ENCODE measurements at regions not wholly inside any gene's neighbourhood (a gene's known extent, or its start where the extent isn't known, plus 50 kb on each side); places are given as distances from the start of the nearest gene placed in this dataset.

- no peak for DNase-seq (ENCODE audit: low spot score)
Observed at GRCh38 chr2:125042727-125043126, 1017.6 kb downstream of the CNTNAP5 start.

GRCh38 chr2:125070726-125071505 is 1045.8 kb downstream of the CNTNAP5 start:
- DNase-seq (ENCODE audit: low spot score) = no peak

- DNase-seq (ENCODE audit: low spot score) = no peak
Observed at GRCh38 chr2:125073440-125073839, 1048.4 kb downstream of the CNTNAP5 start.

GRCh38 chr2:125085904-125086303 is 1060.8 kb downstream of the CNTNAP5 start:
- no peak for DNase-seq (ENCODE audit: low spot score)

GRCh38 chr2:125086313-125087184 is 1061.5 kb downstream of the CNTNAP5 start:
- DNase-seq (ENCODE audit: low spot score) = no peak

- no peak for DNase-seq (ENCODE audit: low spot score)
Observed at GRCh38 chr2:125092276-125093009, 1067.4 kb downstream of the CNTNAP5 start.

- no peak for DNase-seq (ENCODE audit: low spot score)
Observed at GRCh38 chr2:125095826-125096225, 1070.7 kb downstream of the CNTNAP5 start.

- DNase-seq (ENCODE audit: low spot score) = no peak
Observed at GRCh38 chr2:125106710-125107109, 1081.6 kb downstream of the CNTNAP5 start.

- no peak for DNase-seq (ENCODE audit: low spot score)
Observed at GRCh38 chr2:125107446-125107845, 1082.4 kb downstream of the CNTNAP5 start.

- DNase-seq (ENCODE audit: low spot score) = no peak
Observed at GRCh38 chr2:125108251-125108650, 1083.2 kb downstream of the CNTNAP5 start.

- DNase-seq (ENCODE audit: low spot score) = no peak
Observed at GRCh38 chr2:125125902-125126301, 1100.8 kb downstream of the CNTNAP5 start.

- DNase-seq (ENCODE audit: low spot score) = no peak
Observed at GRCh38 chr2:125160947-125161346, 1135.9 kb downstream of the CNTNAP5 start.

- no peak for DNase-seq (ENCODE audit: low spot score)
Observed at GRCh38 chr2:125167152-125167551, 1142.1 kb downstream of the CNTNAP5 start.

GRCh38 chr2:125167820-125168219 is 1142.7 kb downstream of the CNTNAP5 start:
- DNase-seq (ENCODE audit: low spot score) = no peak

- DNase-seq (ENCODE audit: low spot score) = no peak
Observed at GRCh38 chr2:125168442-125168841, 1143.4 kb downstream of the CNTNAP5 start.

GRCh38 chr2:125169022-125169763 is 1144.1 kb downstream of the CNTNAP5 start:
- no peak for DNase-seq (ENCODE audit: low spot score)

GRCh38 chr2:125169764-125170146 is 1144.7 kb downstream of the CNTNAP5 start:
- DNase-seq (ENCODE audit: low spot score) = no peak

- DNase-seq (ENCODE audit: low spot score) = no peak
Observed at GRCh38 chr2:125172181-125172580, 1147.1 kb downstream of the CNTNAP5 start.

- DNase-seq (ENCODE audit: low spot score) = no peak
Observed at GRCh38 chr2:125175415-125175814, 1150.3 kb downstream of the CNTNAP5 start.

GRCh38 chr2:125185691-125186270 is 1160.7 kb downstream of the CNTNAP5 start:
- DNase-seq (ENCODE audit: low spot score) = no peak

- DNase-seq (ENCODE audit: low spot score) = no peak
Observed at GRCh38 chr2:125207431-125207830, 1182.3 kb downstream of the CNTNAP5 start.

Data from putamen (tissue), 1 donor.